Hindlimb muscle (tissue), 1 donor: ENCODE measurements at regions not wholly inside any gene's neighbourhood (a gene's known extent, or its start where the extent isn't known, plus 50 kb on each side); places are given as distances from the start of the nearest gene placed in this dataset.
"Not testable (repeated sequence)": the region's sequence is repeated elsewhere in the genome, so short reads cannot be mapped to it uniquely, and the experiment has no call there.

Experiments
- DNase-seq: peaks from one replicate; pipeline ENCODE4 v3.0.0-alpha.2; 2013

DNA sequence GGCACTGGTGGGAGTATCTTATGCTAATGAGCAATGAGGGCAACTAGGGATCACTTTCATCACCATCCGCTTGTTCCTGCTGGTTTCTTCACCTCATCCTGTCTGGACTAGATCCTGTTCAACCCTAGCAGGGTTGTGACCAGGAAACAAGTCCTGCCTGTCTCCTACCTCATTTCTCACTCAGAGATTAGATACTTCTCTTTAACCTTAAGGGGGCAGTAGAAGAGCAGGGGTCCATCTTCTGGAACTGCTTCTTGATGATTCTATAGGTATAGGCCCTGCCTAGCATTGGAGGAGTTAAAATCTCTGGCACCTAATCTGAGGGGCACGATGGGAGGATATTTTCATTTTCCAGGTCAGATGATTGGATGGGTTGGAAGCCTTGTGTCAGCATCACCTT is 415.5 kb downstream of the TGIF2LX start:
- not testable (repeated sequence) for DNase-seq

DNA sequence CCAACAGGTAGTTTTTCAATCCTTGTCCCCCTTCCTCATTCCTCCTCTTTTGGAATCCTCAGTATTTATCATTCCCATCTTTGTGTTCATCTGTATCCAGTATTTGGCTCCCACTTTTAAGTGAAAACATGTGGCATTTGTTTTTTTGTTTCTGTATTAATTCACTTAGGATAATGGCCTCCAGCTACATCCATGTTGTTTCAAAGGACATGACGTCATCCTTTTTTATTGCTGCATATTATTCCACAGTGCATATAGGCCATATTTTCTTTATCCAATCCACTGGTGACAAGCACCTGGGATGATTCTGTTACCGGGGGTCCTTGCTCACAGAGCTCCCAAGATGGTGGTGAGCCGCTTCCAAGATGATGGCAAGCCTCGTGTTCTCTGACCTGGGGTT is 447.9 kb downstream of the TGIF2LX start:
- not testable (repeated sequence) for DNase-seq

DNA sequence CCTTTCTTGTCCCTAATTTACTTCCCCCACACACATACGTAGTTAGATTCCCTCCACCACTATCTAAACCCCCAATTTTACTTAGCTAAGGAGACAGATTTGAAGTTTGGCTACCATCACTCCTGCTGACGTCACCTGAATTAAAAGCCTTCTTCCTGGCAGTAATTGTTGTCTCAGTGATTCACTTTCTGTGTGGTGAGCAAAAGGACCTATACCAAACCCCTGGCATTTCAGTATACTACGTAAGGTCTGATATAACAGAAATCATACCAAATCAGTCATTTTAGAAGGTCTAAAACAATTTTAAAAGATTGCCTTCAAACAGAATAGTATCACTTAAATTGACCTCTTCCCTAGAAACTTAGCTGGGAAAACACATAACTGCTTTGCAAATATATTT is 476.3 kb downstream of the TGIF2LX start:
- not testable (repeated sequence) for DNase-seq

DNA sequence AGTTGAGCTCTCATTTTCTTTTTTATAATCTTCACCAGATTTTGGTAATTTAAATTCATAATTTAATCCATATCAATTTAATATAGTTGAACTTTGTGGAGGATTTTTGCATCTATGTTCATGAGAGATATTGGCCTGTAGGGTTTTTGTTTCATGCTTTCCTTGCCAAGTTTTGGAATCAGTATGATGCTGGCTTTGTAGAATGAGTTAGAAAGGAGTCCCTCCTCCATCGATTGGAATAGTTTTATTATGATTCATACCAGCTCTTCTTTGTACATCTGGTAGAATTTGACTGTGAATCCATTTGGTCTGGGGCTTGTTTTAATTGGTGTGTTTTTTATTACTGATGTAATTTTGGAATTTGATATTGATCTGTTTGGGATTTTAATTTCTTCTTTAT is 480.5 kb downstream of the TGIF2LX start:
- not testable (repeated sequence) for DNase-seq

DNA sequence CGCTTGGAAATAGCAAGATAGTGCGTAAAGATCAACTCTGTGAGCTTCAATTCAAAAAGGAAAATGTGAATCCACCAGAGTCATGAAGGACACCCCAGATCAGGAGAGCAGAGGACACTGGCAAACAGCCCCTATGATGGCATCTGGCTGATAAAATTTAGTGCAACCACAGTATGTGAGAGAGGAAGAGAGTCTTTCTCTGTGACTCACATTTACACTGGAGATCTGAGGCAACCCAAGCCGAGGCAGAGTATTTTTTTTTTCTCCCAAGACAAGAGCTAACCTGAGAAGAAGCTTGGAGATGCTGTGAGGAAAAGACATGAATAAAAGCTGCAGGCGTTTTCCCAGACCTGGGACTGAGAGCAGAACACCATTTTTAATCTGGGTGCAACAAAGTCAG is 482.2 kb downstream of the TGIF2LX start:
- DNase-seq, result not testable (repeated sequence)

DNA sequence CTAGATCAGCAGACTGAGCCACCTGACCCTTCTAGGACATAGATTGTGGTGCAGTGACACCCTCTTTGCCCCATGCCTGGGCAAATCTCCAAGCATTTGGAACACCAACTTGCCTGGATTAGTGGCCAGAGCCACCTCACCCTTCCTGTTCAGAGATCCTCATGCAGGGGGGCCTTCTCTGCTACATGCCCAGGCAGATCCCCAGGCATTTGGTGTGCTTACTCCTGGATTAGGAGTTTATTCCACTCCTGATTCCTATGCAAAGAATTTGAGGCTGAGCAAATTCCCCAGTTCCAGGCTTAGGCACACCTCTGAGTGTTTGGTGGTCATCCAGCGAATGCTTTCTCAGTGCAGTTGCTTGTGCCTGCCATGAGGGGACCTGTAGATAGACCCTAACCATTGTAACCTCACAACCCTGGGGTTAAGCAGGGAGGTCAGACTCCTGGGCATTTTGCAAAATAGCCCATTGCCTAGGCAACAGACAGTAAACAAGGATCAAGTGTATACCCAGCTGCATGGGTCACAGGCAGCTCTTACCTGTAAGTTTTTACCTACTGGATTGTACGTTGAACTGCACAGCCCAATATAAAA is 483.2 kb downstream of the TGIF2LX start:
- DNase-seq, result not testable (repeated sequence)

DNA sequence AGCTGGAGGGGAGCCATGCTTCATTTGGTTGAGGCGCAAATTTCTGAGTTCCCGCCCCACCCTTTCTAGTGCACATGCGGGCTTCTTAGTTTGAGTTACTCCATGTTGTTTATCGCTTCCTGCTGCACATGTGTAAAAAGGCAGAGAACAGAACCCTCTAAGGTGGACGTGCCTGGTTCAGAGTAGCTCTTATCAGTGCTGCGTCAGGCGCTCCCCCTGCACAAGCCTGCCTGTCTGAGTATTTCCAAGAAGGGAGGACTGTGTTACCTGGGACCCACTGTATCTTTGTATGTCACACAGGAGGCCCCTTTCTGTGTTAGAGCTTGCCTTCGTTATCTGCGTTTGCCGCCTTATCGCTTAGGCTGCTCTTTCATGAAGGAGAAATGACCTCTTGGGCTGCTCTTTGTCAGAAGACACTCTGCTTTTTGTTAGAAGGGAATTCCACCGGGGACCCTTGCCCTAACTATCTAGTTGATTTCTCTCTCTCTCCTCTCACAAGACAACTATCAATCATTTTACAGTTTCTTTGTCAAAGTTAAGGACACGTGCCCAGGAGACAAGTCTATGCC is 532.1 kb downstream of the TGIF2LX start:
- not testable (repeated sequence) for DNase-seq

DNA sequence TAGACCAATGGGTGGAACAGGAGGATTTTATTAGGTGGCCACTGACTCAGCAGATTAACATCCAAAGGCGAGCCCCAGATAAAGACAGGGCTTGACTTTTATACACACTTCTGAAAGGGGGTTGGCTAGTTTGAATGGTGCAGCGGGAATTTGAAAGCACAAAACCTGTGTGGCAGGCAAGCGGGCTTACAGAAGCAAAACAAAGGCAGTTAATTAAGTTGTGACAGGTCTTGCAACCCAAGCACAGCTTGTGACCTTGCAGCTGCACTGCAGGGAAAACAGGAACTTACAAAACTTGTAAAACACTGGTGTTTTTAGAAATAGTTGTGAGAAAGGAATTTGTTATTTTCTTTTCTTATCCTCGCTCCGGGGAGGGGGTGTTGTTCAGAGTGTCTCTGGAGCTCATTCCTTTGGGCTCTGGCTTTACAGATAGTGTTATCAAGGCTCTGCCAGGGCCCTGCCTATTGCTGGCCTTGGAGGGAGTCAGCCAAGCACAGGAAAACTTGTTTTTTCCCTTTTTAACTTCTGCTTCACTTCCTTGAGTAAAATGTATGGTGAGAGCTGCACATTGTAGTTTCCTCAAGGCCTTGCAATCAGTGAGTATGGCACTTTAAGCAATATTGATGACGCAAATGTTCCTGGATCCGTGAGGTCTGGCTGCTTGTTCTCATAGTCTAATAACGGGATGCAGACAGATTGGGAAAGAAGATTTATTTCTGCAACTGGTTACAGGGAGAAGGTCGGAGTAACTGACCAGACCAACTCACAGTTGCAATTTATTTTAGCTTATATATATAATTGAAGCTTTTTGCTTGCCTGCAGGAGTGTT is 536.6 kb downstream of the TGIF2LX start:
- DNase-seq, result peak; percentile 0

DNA sequence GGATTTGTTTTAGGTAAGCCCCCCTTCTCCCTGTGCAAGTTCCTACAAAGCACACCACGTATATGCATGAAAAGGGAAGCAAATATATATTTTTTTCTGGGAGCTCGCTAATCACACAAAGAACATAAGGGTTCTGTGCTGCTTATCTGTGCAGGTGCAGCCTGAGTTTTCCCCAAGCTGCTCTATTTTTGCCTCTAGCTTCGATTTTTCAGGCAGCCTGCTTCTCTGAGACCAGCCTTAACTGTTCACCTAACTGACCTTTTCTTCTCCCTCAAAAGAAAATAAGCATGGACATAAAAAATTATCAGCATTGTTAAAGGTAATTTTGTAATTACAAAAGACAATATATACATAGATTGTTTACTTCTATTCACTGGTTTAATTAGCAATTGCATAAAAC is 552.7 kb downstream of the TGIF2LX start:
- DNase-seq, result not testable (repeated sequence)

DNA sequence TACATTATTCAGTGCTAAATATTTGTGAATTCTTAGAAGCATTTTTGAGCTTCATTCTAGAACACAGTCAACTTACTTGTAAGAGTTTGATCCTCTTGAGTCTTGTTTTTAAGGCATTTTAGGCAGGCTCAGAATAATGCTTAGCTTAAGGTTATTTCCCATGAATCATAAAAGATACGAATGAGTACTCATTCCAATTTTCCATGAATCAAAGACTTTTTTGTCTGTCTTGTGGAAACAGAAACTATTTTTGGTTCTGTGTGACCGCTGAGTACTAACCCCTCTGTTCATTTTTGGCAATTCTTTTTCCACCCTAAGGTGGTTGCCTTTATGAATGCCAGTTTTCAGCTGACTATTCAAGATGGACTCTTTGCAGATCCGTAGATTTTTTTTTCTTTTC is 563.7 kb downstream of the TGIF2LX start:
- DNase-seq, result not testable (repeated sequence)

DNA sequence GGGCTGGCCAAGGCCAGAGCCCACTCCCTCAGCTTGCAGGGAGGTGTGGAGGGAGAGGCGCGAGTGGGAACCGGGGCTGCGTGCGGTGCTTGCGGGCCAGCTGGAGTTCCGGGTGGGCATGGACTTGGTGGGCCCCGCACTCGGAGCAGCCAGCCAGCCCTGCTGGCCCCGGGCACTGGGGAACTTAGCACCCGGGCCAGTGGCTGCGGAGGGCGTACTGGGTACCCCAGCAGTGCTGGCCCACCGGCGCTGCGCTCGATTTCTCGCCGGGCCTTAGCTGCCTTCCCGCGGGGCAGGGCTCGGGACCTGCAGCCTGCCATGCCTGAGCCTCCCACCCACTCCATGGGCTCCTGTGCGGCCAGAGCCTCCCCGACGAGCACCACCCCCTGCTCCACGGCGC is 599.6 kb downstream of the TGIF2LX start:
- DNase-seq, result not testable (repeated sequence)

DNA sequence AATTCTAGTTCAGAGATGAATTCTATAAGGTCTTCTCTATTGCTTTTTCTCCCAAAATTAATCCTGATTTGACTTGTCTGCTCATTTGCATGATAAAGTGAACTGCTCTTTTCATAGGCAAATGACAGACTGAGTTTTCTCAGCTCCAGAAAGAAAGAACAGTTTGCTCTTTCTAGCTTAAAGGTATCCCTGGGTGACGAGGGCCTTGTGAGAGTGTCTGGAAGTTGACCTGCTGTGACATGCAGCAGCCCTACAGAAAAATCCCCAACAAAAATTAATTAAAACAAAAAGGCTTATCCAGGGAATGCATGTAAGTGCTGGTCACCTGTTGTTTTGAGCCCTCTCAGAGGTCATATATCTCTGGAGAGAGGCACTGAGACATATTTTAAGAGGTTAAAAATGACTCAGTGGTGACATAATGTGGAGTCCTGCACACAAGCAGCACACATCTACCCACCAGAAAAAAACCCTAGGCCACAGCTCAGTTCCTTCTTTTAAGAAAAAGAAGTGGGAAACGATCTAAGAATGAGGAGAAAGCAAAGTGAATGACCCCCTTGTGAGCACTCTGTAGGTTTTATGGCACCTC is 602.8 kb downstream of the TGIF2LX start:
- DNase-seq, result not testable (repeated sequence)
